ENCODE measurements at regions not wholly inside any gene's neighbourhood (a gene's known extent, or its start where the extent isn't known, plus 50 kb on each side); places are given as distances from the start of the nearest gene placed in this dataset.

DNA sequence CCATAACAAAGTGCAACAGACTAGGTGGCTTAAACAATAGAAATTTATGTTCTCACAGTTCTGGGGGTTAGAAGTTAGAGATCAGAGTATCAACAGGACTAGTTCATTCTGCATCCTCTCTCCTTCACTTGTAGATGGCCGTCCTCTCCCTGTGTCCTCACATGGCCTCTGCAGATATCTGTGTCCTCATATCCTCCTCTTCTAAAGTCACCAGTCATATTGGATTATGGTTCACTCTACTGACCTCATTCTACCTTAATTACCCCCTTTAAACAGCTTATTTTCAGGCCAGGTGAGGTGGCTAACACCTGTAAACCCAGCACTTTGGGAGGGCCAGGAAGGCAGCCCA, 135.1 kb downstream of the RAB38 start:
- TF ChIP-seq EZH2 (optimal IDR thresholded peaks at IDR 0.05; ENCODE audit: low read depth, low read length) (no peak), EZH2phosphoT487 (IDR thresholded peaks at IDR 0.05; ENCODE audit: low read length) (no peak)
- TF ChIP-seq, protein P1, sequence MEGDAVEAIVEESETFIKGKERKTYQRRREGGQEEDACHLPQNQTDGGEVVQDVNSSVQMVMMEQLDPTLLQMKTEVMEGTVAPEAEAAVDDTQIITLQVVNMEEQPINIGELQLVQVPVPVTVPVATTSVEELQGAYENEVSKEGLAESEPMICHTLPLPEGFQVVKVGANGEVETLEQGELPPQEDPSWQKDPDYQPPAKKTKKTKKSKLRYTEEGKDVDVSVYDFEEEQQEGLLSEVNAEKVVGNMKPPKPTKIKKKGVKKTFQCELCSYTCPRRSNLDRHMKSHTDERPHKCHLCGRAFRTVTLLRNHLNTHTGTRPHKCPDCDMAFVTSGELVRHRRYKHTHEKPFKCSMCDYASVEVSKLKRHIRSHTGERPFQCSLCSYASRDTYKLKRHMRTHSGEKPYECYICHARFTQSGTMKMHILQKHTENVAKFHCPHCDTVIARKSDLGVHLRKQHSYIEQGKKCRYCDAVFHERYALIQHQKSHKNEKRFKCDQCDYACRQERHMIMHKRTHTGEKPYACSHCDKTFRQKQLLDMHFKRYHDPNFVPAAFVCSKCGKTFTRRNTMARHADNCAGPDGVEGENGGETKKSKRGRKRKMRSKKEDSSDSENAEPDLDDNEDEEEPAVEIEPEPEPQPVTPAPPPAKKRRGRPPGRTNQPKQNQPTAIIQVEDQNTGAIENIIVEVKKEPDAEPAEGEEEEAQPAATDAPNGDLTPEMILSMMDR (IDR thresholded peaks at IDR 0.05; ENCODE audit: low read length), result no peak
- H3K4me2 ChIP-seq (ENCODE audit: low read depth, low read length), result no peak overlapping the region
- H3F3A ChIP-seq (ENCODE audit: insufficient read depth, low read length), result no peaks in the 10 kb centered on the region
- no peak overlapping the region for H3K4me3 ChIP-seq (ENCODE audit: low read length)
- no peaks in the 10 kb centered on the region for H3K36me3 ChIP-seq (replicated peaks; ENCODE audit: insufficient read depth, low read length)
- no peaks in the 10 kb centered on the region for H4K20me1 ChIP-seq (ENCODE audit: insufficient read depth, low read length)
- H3K9me2 ChIP-seq (replicated peaks; ENCODE audit: insufficient read depth, low read length), result no peaks in the 10 kb centered on the region
- H2AFZ ChIP-seq (ENCODE audit: low read length), result no peak overlapping the region
- no peak overlapping the region for H3K27ac ChIP-seq (ENCODE audit: low read length)
- no peaks in the 10 kb centered on the region for H3K79me2 ChIP-seq (ENCODE audit: low read length)
- H3K4me1 ChIP-seq (ENCODE audit: low read length), result no peaks in the 10 kb centered on the region
- no peaks in the 10 kb centered on the region for H3K9me3 ChIP-seq (replicated peaks; ENCODE audit: insufficient read depth, low read length)
- no peaks in the 10 kb centered on the region for H3K27me3 ChIP-seq (replicated peaks; ENCODE audit: insufficient read depth, low read length)
- no peak overlapping the region for H3K9ac ChIP-seq (ENCODE audit: low read length)
- DNase-seq, result no peak

DNA sequence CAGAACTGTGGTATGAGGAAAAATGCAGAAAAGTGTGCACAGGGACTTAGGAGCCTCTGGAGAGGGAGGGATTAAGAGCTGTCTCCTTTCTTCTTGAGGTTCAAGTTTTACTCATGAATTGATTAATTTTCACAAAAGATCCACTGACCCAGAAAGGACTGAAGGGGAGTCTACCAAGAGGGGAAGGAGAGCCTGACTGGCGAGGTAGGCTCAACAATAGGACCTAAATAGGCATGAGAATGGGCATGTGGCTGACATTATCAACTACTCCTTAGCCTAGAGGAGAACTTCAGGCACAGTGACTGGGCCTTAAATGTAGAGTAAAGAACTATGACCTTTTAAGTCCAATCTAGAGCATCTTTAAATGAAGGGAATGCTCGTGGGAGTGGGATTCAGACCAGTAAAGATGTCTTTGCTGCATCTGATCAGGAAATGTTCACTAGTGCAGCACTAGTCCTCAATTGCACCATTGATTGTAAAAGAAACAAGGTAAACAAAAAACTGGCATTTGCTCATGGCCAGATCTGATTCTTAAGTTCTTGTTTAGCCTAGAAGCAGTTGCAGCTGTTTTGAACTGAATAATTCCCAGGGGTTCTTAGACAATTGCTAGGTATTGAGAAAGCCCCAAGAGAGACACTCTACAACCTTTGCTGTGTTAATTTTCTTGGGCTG, 135.6 kb downstream of the RAB38 start:
- H2AFZ ChIP-seq (ENCODE audit: low read length), result no peak overlapping the region
- H4K20me1 ChIP-seq (ENCODE audit: insufficient read depth, low read length), result no peaks in the 10 kb centered on the region
- H3K4me2 ChIP-seq (ENCODE audit: low read depth, low read length), result no peak overlapping the region
- H3K79me2 ChIP-seq (ENCODE audit: low read length), result no peaks in the 10 kb centered on the region
- no peak for DNase-seq
- H3K9ac ChIP-seq (ENCODE audit: low read length), result no peak overlapping the region
- no peak overlapping the region for H3K4me3 ChIP-seq (ENCODE audit: low read length)
- H3K27ac ChIP-seq (ENCODE audit: low read length), result no peak overlapping the region
- no peaks in the 10 kb centered on the region for H3K36me3 ChIP-seq (replicated peaks; ENCODE audit: insufficient read depth, low read length)
- no peaks in the 10 kb centered on the region for H3K9me2 ChIP-seq (replicated peaks; ENCODE audit: insufficient read depth, low read length)
- H3K27me3 ChIP-seq (replicated peaks; ENCODE audit: insufficient read depth, low read length), result no peaks in the 10 kb centered on the region
- no peaks in the 10 kb centered on the region for H3K9me3 ChIP-seq (replicated peaks; ENCODE audit: insufficient read depth, low read length)
- H3K4me1 ChIP-seq (ENCODE audit: low read length), result no peaks in the 10 kb centered on the region
- TF ChIP-seq EZH2 (optimal IDR thresholded peaks at IDR 0.05; ENCODE audit: low read depth, low read length) (no peak), EZH2phosphoT487 (IDR thresholded peaks at IDR 0.05; ENCODE audit: low read length) (no peak)
- TF ChIP-seq, protein P1 (IDR thresholded peaks at IDR 0.05; ENCODE audit: low read length), result no peak
- no peaks in the 10 kb centered on the region for H3F3A ChIP-seq (ENCODE audit: insufficient read depth, low read length)

DNA sequence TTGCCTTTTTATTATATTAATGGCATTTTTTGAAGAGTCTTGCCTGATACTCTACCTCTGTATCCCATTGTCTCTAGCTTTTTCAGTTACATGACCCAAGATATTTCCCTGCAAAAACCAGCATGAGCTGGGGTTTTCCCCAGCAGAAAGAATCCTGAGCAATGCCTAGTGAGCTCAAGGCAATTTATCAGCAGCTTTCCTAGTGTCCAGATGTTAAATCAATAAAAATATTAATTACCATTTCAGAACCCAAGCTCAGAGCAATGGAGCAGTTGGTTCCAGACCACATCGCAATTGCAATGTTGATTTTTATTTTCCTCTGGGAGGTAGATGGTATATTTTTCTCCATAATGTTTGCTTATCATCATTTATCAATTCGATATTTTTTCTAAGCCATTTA, 137.2 kb downstream of the RAB38 start:
- TF ChIP-seq, protein P1 (IDR thresholded peaks at IDR 0.05; ENCODE audit: low read length), result no peak
- TF ChIP-seq EZH2 (optimal IDR thresholded peaks at IDR 0.05; ENCODE audit: low read depth, low read length) (no peak), EZH2phosphoT487 (IDR thresholded peaks at IDR 0.05; ENCODE audit: low read length) (no peak)
- Histone ChIP-seq H3K79me2 (ENCODE audit: low read length) (no peaks in the 10 kb centered on the region), H3K9ac (ENCODE audit: low read length) (no peak overlapping the region)

More for the DNA sequence above, 137.2 kb downstream of the RAB38 start:
- H3K27ac ChIP-seq (ENCODE audit: low read length), result no peak overlapping the region
- H3K4me3 ChIP-seq (ENCODE audit: low read length), result no peak overlapping the region
- H3K9me2 ChIP-seq (replicated peaks; ENCODE audit: insufficient read depth, low read length), result no peaks in the 10 kb centered on the region
- no peaks in the 10 kb centered on the region for H4K20me1 ChIP-seq (ENCODE audit: insufficient read depth, low read length)
- no peaks in the 10 kb centered on the region for H3K9me3 ChIP-seq (replicated peaks; ENCODE audit: insufficient read depth, low read length)
- no peaks in the 10 kb centered on the region for H3K4me1 ChIP-seq (ENCODE audit: low read length)
- H3F3A ChIP-seq (ENCODE audit: insufficient read depth, low read length), result no peaks in the 10 kb centered on the region
- no peaks in the 10 kb centered on the region for H3K27me3 ChIP-seq (replicated peaks; ENCODE audit: insufficient read depth, low read length)
- DNase-seq, result no peak
- no peak overlapping the region for H2AFZ ChIP-seq (ENCODE audit: low read length)
- H3K36me3 ChIP-seq (replicated peaks; ENCODE audit: insufficient read depth, low read length), result no peaks in the 10 kb centered on the region
- H3K4me2 ChIP-seq (ENCODE audit: low read depth, low read length), result no peak overlapping the region

All from MM.1S (cell line).